ENCODE measurements at regions not wholly inside any gene's neighbourhood (a gene's known extent, or its start where the extent isn't known, plus 50 kb on each side); places are given as distances from the start of the nearest gene placed in this dataset.

- no peaks in the 10 kb centered on the region for H3F3A ChIP-seq (ENCODE audit: low read depth)
- no peak overlapping the region for H3K9ac ChIP-seq (ENCODE audit: low read depth, low read length, poor library complexity, severe bottlenecking)
- H3K4me1 ChIP-seq (ENCODE audit: insufficient read depth, low read length, poor library complexity, severe bottlenecking): no peaks in the 10 kb centered on the region
- H3K36me3 ChIP-seq (ENCODE audit: insufficient read depth, low read length): no peaks in the 10 kb centered on the region
- H3K9me2 ChIP-seq (replicated peaks; ENCODE audit: low read depth, low read length): no peaks in the 10 kb centered on the region
- no peaks in the 10 kb centered on the region for H3K27me3 ChIP-seq (ENCODE audit: insufficient read depth, low read length, poor library complexity, severe bottlenecking)
- H3K4me3 ChIP-seq (ENCODE audit: low read length, poor library complexity, severe bottlenecking): no peak overlapping the region
- no peaks in the 10 kb centered on the region for H4K20me1 ChIP-seq (ENCODE audit: insufficient read depth, low read length, poor library complexity, severe bottlenecking)
- no peak overlapping the region for H2AFZ ChIP-seq (ENCODE audit: low read length)
- no peaks in the 10 kb centered on the region for H3K9me3 ChIP-seq (ENCODE audit: insufficient read depth, low read depth, low read length)
- H3K4me2 ChIP-seq (ENCODE audit: low read depth, low read length, poor library complexity, severe bottlenecking): no peak overlapping the region
- TF ChIP-seq, protein P1, sequence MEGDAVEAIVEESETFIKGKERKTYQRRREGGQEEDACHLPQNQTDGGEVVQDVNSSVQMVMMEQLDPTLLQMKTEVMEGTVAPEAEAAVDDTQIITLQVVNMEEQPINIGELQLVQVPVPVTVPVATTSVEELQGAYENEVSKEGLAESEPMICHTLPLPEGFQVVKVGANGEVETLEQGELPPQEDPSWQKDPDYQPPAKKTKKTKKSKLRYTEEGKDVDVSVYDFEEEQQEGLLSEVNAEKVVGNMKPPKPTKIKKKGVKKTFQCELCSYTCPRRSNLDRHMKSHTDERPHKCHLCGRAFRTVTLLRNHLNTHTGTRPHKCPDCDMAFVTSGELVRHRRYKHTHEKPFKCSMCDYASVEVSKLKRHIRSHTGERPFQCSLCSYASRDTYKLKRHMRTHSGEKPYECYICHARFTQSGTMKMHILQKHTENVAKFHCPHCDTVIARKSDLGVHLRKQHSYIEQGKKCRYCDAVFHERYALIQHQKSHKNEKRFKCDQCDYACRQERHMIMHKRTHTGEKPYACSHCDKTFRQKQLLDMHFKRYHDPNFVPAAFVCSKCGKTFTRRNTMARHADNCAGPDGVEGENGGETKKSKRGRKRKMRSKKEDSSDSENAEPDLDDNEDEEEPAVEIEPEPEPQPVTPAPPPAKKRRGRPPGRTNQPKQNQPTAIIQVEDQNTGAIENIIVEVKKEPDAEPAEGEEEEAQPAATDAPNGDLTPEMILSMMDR (conservative IDR thresholded peaks at IDR 0.05; ENCODE audit: low read length): no peak
- TF ChIP-seq EZH2phosphoT487 (IDR thresholded peaks at IDR 0.05; ENCODE audit: borderline replicate concordance): no peak
- H3K79me2 ChIP-seq (ENCODE audit: insufficient read depth, low read length): no peaks in the 10 kb centered on the region
These were observed 104.8 kb upstream of the CASK start for GRCh38 chrX:42028109-42028508.

- Histone ChIP-seq H3K9ac (ENCODE audit: low read depth, low read length, poor library complexity, severe bottlenecking) (no peak overlapping the region), H3K9me2 (replicated peaks; ENCODE audit: low read depth, low read length) (no peaks in the 10 kb centered on the region), H3K4me2 (ENCODE audit: low read depth, low read length, poor library complexity, severe bottlenecking) (no peak overlapping the region), H4K20me1 (ENCODE audit: insufficient read depth, low read length, poor library complexity, severe bottlenecking) (no peaks in the 10 kb centered on the region), H3K79me2 (ENCODE audit: insufficient read depth, low read length) (no peaks in the 10 kb centered on the region), H2AFZ (ENCODE audit: low read length) (no peak overlapping the region), H3K9me3 (ENCODE audit: insufficient read depth, low read depth, low read length) (no peaks in the 10 kb centered on the region), H3F3A (ENCODE audit: low read depth) (no peaks in the 10 kb centered on the region), H3K27me3 (ENCODE audit: insufficient read depth, low read length, poor library complexity, severe bottlenecking) (no peaks in the 10 kb centered on the region), H3K4me3 (ENCODE audit: low read length, poor library complexity, severe bottlenecking) (no peak overlapping the region), H3K4me1 (ENCODE audit: insufficient read depth, low read length, poor library complexity, severe bottlenecking) (no peaks in the 10 kb centered on the region), H3K36me3 (ENCODE audit: insufficient read depth, low read length) (no peaks in the 10 kb centered on the region)
- TF ChIP-seq, protein P1 (conservative IDR thresholded peaks at IDR 0.05; ENCODE audit: low read length): no peak
- no peak for TF ChIP-seq EZH2phosphoT487 (IDR thresholded peaks at IDR 0.05; ENCODE audit: borderline replicate concordance)
These were observed 104.1 kb upstream of the CASK start for GRCh38 chrX:42027367-42028000.

- Histone ChIP-seq H3K9me2 (replicated peaks; ENCODE audit: low read depth, low read length) (no peaks in the 10 kb centered on the region), H3K4me1 (ENCODE audit: insufficient read depth, low read length, poor library complexity, severe bottlenecking) (no peaks in the 10 kb centered on the region), H3K9ac (ENCODE audit: low read depth, low read length, poor library complexity, severe bottlenecking) (no peak overlapping the region), H2AFZ (ENCODE audit: low read length) (no peak overlapping the region), H3K36me3 (ENCODE audit: insufficient read depth, low read length) (no peaks in the 10 kb centered on the region), H3K27me3 (ENCODE audit: insufficient read depth, low read length, poor library complexity, severe bottlenecking) (no peaks in the 10 kb centered on the region), H3K4me3 (ENCODE audit: low read length, poor library complexity, severe bottlenecking) (no peak overlapping the region), H3K9me3 (ENCODE audit: insufficient read depth, low read depth, low read length) (no peaks in the 10 kb centered on the region), H4K20me1 (ENCODE audit: insufficient read depth, low read length, poor library complexity, severe bottlenecking) (no peaks in the 10 kb centered on the region), H3K4me2 (ENCODE audit: low read depth, low read length, poor library complexity, severe bottlenecking) (no peak overlapping the region), H3K79me2 (ENCODE audit: insufficient read depth, low read length) (no peaks in the 10 kb centered on the region), H3F3A (ENCODE audit: low read depth) (no peaks in the 10 kb centered on the region)
- TF ChIP-seq, protein P1 (conservative IDR thresholded peaks at IDR 0.05; ENCODE audit: low read length): no peak
- no peak for TF ChIP-seq EZH2phosphoT487 (IDR thresholded peaks at IDR 0.05; ENCODE audit: borderline replicate concordance)
These were observed 102.5 kb upstream of the CASK start for GRCh38 chrX:42025861-42026260.

Measured in Loucy (cell line).